ENCODE measurements at regions not wholly inside any gene's neighbourhood (a gene's known extent, or its start where the extent isn't known, plus 50 kb on each side); places are given as distances from the start of the nearest gene placed in this dataset.

DNA sequence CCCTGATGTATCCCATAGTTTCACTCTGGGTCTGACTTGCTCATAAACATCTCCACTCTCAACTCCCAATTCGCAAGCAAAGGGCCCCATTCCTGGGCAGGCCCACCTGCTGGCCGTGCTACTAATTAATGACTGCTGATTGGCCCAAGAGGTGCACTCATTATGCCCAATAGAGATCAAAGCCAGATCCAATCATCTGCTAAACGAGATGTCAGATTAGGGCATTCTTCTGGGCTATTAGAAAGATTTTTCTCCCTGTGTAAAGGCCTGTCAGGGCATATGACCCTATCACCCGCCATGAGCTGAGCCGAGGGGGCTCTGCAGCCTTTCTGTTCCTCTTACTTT, 103.4 kb upstream of the HAAO start:
- H3K4me3 ChIP-seq (ENCODE audit: control insufficient read depth, low read depth, low read length), result no peak overlapping the region
- TF ChIP-seq, protein P1, sequence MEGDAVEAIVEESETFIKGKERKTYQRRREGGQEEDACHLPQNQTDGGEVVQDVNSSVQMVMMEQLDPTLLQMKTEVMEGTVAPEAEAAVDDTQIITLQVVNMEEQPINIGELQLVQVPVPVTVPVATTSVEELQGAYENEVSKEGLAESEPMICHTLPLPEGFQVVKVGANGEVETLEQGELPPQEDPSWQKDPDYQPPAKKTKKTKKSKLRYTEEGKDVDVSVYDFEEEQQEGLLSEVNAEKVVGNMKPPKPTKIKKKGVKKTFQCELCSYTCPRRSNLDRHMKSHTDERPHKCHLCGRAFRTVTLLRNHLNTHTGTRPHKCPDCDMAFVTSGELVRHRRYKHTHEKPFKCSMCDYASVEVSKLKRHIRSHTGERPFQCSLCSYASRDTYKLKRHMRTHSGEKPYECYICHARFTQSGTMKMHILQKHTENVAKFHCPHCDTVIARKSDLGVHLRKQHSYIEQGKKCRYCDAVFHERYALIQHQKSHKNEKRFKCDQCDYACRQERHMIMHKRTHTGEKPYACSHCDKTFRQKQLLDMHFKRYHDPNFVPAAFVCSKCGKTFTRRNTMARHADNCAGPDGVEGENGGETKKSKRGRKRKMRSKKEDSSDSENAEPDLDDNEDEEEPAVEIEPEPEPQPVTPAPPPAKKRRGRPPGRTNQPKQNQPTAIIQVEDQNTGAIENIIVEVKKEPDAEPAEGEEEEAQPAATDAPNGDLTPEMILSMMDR (conservative IDR thresholded peaks at IDR 0.05; ENCODE audit: control insufficient read depth, insufficient read depth, low read depth, low read length), result no peak
- DNase-seq (ENCODE audit: low read depth), result no peak

DNA sequence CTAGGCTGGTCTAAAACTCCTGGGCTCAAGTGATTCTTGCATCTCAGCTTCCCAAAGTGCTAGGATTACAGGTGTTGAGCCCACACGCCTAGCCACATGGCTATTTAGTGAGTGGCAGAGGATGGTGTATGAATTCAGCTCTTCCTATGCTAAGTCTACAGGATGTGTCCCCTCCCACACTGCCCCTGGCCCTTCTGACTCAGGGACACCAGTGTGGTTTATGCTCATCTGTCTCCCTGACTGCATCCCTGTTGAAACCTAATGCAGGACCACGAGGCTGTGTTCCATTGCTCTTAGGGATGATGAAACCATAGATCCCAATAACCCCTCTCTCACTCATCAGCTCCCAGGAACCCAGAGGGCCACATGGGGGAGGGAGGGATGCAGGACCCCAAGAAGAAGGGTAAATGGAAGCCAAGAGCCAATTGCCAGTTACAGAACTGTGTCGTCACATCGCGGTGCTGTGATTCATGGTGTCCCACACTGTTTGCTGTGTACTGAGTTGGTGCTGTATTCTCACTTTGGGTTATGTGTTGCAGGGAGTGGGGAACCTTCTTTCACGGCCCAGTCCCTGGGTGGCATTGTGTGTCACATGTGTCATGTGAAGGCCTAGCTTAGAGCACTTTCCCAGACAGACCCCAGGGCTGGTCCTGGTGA, 102.9 kb upstream of the HAAO start:
- TF ChIP-seq, protein P1 (conservative IDR thresholded peaks at IDR 0.05; ENCODE audit: control insufficient read depth, insufficient read depth, low read depth, low read length), result no peak
- peak; percentile 24 for DNase-seq (ENCODE audit: low read depth)
- H3K4me3 ChIP-seq (ENCODE audit: control insufficient read depth, low read depth, low read length), result no peak overlapping the region

DNA sequence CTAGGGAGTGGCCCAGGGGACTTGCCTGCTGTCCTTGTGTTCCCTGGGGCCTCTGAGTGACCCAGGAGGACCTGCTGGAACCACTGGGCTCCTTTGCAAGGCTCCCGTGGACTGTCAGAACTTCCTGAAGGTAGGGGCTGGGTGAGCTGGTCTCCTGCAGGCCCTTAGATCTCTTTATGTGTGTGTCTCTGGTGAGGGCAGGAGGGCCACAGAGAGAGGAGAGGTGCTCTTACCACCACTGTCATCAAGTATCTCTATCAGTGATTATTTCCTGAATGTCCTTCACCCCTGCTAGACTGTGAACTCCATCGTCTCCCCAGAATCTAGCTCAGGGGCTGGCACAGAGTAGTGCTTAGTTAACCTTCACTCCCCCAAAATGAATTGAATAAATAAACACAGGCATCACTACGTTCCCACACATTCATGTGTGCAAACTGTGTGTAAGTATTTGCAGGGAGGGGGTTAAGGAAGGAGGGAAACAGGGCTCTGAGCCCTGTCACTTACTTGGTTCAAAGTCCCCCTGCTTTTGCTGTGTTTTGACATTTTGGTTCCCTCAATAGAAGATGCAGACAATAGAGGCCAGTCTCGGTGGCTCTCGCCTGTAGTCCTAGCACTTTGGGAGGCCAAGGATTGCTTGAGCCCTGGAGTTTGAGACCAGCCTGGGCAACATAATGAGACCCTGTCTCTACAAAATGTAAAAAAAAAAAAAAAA, 100.8 kb upstream of the HAAO start:
- no peak overlapping the region for H3K4me3 ChIP-seq (ENCODE audit: control insufficient read depth, low read depth, low read length)
- TF ChIP-seq, protein P1 (conservative IDR thresholded peaks at IDR 0.05; ENCODE audit: control insufficient read depth, insufficient read depth, low read depth, low read length), result no peak
- DNase-seq (ENCODE audit: low read depth), result no peak

DNA sequence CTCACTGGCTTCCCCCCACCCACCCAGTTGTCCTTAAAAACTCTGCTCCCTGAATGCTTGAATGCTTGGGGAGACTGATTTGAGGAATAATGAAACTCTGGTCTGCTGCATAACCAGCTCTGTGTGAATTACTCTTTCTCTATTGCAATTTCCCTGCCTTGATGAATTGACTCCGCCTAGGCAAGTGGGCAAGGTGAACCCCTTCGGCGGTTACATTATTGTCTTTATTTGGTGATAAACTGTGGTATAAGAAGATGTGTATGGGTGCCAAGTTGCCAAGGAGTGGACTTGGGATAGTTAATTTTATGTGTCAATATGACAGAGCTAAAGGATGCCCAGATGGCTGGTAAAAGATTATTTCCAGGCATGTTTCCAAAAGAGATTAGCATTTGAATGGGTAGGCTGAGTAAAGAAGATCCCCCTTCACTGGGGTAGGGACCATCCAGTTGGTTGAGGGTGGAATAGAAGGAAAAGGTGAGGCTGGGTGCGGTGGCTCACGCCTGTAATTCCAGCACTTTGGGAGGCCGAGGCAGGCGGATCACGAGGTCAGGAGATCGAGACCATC, 98.5 kb upstream of the HAAO start:
- DNase-seq (ENCODE audit: low read depth), result no peak
- H3K4me3 ChIP-seq (ENCODE audit: control insufficient read depth, low read depth, low read length), result no peak overlapping the region
- TF ChIP-seq, protein P1 (conservative IDR thresholded peaks at IDR 0.05; ENCODE audit: control insufficient read depth, insufficient read depth, low read depth, low read length), result no peak

DNA sequence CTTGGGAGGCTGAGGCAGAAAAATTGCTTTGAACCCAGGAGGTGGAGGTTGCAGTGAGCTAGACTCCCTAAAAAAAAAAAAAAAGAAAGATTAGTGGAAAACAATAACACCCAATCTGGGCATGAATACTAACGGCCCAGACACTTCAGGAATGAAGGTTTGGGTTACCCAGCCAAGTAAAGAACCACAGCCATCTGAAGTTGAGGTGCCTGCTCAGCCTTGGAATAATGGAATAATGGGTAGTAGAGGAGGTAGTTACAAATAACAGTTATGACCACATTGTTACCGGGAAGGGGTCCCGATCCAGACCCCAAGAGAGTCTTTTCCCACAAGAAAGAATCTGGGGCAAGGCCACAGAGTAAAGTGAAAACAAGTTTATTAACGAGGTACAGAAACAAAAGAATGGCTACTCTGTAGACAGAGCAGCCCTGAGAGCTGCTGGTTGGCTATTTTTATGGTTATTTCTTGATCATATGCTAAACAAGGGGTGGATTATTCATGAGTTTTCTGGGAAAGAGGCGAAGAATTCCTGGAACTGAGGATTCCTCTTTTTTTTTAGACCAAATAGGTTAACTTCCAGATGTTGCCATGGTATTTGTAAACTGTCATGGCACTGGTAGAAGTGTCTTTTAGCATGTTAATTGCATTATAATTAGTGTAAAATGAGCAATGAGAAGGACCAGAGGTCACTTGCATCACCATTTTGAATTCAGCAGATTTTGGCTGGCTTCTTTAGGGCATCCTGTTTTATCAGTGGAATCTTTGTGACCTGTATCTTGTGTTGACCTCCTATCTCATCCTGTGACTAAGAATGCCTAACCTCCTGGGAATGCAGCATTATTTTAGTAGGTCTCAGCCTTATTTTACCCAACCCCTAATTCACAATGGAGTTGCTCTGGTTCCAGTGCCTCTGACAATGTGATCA, 96.2 kb upstream of the HAAO start:
- no peak overlapping the region for H3K4me3 ChIP-seq (ENCODE audit: control insufficient read depth, low read depth, low read length)
- no peak for DNase-seq (ENCODE audit: low read depth)
- TF ChIP-seq, protein P1 (conservative IDR thresholded peaks at IDR 0.05; ENCODE audit: control insufficient read depth, insufficient read depth, low read depth, low read length), result no peak

DNA sequence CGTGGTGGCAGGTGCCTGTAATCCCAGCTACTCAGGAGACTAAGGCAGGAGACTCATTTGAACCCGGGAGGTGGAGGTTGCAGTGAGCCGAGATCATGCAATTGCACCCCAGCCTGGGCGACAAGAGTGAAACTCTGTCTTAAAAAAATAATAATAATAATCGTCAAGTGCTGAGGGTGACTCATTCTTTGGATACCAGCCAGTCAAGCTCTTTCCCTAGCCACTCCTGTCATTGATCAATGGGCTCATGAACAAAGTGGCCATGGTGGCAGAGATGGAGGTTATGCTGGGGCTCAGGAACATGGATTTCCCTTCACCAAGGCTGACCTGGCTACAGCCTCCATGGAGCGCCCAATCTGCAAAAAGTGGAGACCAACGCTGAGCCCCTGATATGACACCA, 94.5 kb upstream of the HAAO start:
- no peak overlapping the region for H3K4me3 ChIP-seq (ENCODE audit: control insufficient read depth, low read depth, low read length)
- TF ChIP-seq, protein P1 (conservative IDR thresholded peaks at IDR 0.05; ENCODE audit: control insufficient read depth, insufficient read depth, low read depth, low read length), result no peak
- peak; percentile 52 for DNase-seq (ENCODE audit: low read depth)

Measured in fibroblast of mammary gland (primary cell).